Gastroesophageal sphincter (tissue), 3 donors: ENCODE measurements at regions not wholly inside any gene's neighbourhood (a gene's known extent, or its start where the extent isn't known, plus 50 kb on each side); places are given as distances from the start of the nearest gene placed in this dataset.

Experiments
- EP300 ChIP-seq: sonication (generic); formaldehyde crosslinking; IDR thresholded peaks from one replicate; pipeline ENCODE4 v1.6.1; 2017; ENCODE audit warnings: antibody characterized with exemption, mild to moderate bottlenecking
- TF ChIP-seq, protein P1 (sequence below), 4 experiments: fragments of 200-600 bp in 2 of 4; fragments of 450-650 bp in 2 of 4; sonication (generic) in 1 of 4; IDR thresholded peaks; one replicate each; pipeline ENCODE4 v1.5.1; 2017 to 2019; ENCODE audit warnings: antibody characterized with exemption in 4 of 4, mild to moderate bottlenecking in 2 of 4, moderate library complexity in 2 of 4

DNA sequence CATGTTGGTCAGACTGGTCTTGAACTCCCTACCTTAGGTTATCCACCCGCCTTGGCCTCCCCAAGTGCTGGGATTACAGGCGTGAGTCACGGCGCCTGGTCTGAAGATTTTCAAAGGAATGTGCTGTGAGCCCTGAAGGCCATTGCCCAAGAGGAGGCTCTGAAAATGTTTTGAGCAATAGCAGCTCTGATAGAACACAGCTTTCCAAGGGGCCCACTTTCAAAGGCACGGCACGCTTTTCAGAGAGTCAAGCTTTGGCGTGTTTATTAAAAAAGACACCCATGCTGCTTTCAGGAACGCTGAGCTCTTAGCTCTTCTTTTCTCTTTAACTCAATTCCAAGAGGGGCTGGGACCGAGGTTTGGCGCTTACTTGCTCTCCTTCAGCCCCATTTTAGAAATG lies 73.8 kb upstream of the CDON start:
- TF ChIP-seq, protein P1, sequence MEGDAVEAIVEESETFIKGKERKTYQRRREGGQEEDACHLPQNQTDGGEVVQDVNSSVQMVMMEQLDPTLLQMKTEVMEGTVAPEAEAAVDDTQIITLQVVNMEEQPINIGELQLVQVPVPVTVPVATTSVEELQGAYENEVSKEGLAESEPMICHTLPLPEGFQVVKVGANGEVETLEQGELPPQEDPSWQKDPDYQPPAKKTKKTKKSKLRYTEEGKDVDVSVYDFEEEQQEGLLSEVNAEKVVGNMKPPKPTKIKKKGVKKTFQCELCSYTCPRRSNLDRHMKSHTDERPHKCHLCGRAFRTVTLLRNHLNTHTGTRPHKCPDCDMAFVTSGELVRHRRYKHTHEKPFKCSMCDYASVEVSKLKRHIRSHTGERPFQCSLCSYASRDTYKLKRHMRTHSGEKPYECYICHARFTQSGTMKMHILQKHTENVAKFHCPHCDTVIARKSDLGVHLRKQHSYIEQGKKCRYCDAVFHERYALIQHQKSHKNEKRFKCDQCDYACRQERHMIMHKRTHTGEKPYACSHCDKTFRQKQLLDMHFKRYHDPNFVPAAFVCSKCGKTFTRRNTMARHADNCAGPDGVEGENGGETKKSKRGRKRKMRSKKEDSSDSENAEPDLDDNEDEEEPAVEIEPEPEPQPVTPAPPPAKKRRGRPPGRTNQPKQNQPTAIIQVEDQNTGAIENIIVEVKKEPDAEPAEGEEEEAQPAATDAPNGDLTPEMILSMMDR (IDR thresholded peaks at IDR 0.05), result no peak
- TF ChIP-seq EP300, result no peak
